ENCODE measurements at regions not wholly inside any gene's neighbourhood (a gene's known extent, or its start where the extent isn't known, plus 50 kb on each side); places are given as distances from the start of the nearest gene placed in this dataset.

DNA sequence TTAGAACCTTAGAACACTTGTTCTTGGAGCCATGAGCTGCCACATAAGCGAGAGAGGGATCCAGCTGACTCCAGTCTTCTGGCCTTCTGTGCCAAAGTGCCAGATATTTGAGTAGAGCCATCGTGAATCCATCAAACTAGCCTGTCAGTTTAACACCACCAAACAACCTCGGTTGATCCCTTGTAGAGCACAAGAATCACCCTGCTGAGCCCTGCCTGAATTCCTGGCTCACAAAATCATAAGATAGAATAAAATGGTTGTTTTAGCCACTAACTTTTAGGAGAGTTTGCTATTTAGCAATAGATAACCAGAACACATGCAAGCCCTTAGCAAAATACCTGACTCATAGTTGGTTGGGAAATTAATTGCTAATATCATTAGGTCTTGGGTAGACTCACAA, 407.6 kb upstream of the PROK2 start:
- TF ChIP-seq, protein P1, sequence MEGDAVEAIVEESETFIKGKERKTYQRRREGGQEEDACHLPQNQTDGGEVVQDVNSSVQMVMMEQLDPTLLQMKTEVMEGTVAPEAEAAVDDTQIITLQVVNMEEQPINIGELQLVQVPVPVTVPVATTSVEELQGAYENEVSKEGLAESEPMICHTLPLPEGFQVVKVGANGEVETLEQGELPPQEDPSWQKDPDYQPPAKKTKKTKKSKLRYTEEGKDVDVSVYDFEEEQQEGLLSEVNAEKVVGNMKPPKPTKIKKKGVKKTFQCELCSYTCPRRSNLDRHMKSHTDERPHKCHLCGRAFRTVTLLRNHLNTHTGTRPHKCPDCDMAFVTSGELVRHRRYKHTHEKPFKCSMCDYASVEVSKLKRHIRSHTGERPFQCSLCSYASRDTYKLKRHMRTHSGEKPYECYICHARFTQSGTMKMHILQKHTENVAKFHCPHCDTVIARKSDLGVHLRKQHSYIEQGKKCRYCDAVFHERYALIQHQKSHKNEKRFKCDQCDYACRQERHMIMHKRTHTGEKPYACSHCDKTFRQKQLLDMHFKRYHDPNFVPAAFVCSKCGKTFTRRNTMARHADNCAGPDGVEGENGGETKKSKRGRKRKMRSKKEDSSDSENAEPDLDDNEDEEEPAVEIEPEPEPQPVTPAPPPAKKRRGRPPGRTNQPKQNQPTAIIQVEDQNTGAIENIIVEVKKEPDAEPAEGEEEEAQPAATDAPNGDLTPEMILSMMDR (IDR thresholded peaks at IDR 0.05; ENCODE audit: extremely low read depth in 1 of 2, insufficient read depth in 1 of 2, low read depth in 1 of 2, low read length in 2 of 2): no peak
- no peak for TF ChIP-seq JUN (IDR thresholded peaks at IDR 0.05; ENCODE audit: borderline replicate concordance, insufficient read depth, insufficient read length, low read depth)
- TF ChIP-seq EZH2 (IDR thresholded peaks at IDR 0.05; ENCODE audit: borderline replicate concordance, low read depth, low read length, severe bottlenecking): no peak
- no peak for TF ChIP-seq POLR2A (IDR thresholded peaks at IDR 0.05; ENCODE audit: low read depth, low read length)
- TF ChIP-seq, protein P2, sequence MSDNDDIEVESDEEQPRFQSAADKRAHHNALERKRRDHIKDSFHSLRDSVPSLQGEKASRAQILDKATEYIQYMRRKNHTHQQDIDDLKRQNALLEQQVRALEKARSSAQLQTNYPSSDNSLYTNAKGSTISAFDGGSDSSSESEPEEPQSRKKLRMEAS (IDR thresholded peaks at IDR 0.05; ENCODE audit: insufficient read depth, insufficient read length): no peak
- TF ChIP-seq MYC (IDR thresholded peaks at IDR 0.05; ENCODE audit: low read depth, low read length): no peak

Data from endothelial cell of umbilical vein (primary cell).